HG02981 (cell line): ENCODE measurements at regions not wholly inside any gene's neighbourhood (a gene's known extent, or its start where the extent isn't known, plus 50 kb on each side); places are given as distances from the start of the nearest gene placed in this dataset.
"Not testable (repeated sequence)": the region's sequence is repeated elsewhere in the genome, so short reads cannot be mapped to it uniquely, and the experiment has no call there.

ENCODE experiments used
- ATAC-seq: cut with Tn5 transposase; IDR thresholded peaks from one replicate; pipeline ENCODE4 v1.9.1; 2021; ENCODE audit warnings: mild to moderate bottlenecking, moderate library complexity; ENCODE audit not compliant: unreplicated experiment

DNA sequence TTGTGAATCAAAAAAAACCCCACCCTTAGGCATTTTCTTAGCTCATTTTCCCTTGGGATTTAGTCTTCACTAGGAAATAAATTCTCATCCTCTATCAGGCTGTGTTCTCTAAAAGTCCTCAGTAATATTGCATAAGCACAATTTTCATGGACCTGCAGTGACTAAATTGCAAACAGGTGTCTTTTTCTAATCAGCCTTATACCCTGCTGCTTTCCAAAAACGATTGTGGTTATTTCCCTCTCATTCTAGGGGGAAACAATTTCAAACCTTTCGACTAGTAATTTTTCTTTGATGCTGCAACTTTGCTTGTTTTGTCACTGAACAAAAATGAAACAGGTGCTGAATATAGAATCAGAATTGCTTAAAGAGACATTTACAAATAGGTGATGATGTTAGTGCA lies 549.9 kb downstream of the PDHA2 start:
- no peak for ATAC-seq

DNA sequence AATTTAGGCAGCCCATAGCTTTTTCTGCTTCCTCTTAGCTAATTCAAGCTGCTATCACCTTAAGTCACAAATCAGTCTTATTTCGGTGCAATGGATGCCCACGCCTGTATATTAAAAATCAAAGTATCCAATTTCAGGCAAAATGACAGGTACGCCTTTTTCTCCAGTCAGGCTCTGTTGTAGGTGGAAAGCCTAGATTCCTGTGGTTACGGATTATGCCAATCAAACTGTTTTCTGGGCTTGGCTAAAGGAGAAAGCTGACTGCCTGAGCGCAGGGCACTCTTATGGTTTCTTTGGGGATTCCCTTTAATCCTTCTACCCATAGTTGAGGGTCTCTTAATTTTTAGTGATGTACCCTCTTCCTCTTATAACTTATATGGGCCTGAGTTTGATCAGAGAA lies 550.5 kb downstream of the PDHA2 start:
- no peak for ATAC-seq

DNA sequence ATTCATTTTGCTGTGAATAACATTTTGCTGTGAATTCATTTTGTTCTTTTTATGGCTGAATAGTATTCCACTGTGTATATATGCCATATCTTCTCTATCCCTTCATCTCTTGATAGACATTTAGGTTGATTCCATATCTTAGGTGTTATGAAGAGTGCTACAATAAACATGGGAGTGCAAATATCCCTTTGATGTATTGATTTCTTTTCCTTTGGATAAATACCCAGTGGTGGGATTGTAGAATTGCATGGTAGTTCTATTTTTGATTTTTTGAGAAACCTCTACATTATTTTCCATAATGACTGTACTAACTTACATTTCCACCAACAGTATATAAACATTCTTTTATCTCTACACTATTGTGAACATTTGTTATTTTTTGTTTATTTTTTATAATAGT lies 555.9 kb downstream of the PDHA2 start:
- ATAC-seq, result no peak

DNA sequence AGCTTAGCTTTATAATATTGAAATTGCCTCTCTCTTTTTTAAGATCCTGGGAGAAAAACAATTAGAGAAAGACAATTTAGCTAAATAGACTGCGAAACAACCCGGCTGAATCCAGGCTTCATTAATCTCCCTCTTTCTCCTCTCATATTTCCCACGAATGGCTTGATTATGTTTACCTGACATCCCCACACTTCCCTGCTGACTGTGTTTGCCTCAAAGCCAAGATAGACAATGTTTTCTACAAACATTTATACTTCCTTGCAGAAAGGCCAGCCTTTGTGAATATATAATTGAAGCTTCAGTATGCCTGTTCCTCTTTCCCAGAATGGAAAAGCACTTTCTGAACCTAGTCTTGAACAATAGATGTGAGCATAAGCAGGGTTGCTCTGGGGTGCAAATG lies 566.8 kb downstream of the PDHA2 start:
- ATAC-seq, result no peak

- no peak for ATAC-seq
Observed at GRCh38 chr4:96407225-96407624, 567.3 kb downstream of the PDHA2 start.

GRCh38 chr4:96407738-96408463 lies 568.0 kb downstream of the PDHA2 start:
- ATAC-seq, result no peak

- not testable (repeated sequence) for ATAC-seq
Observed at GRCh38 chr4:96414853-96415252, 575.0 kb downstream of the PDHA2 start.

DNA sequence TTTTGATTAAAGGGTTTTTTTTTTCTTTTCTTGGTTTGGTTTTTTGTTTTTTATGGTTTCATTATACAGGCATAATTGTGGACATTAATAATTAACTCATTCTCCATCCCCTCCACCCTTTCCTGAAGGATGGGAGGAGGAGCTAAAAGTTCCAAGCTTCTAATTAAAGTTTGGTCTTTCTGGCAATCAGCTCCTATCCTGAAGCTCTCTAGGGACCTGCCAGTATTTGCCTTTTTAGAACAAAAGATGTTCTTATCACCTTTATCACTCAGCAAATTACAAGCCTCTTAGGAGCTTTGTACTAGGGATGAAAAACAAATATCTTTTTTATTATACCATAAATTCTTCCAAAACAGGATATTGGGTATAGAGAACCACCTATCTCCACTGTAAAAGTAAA lies 589.8 kb downstream of the PDHA2 start:
- no peak for ATAC-seq

GRCh38 chr4:96431094-96431493 lies 591.2 kb downstream of the PDHA2 start:
- no peak for ATAC-seq

- no peak for ATAC-seq
Observed at GRCh38 chr4:96448315-96448872, 608.5 kb downstream of the PDHA2 start.

- ATAC-seq, result no peak
Observed at GRCh38 chr4:96455045-96455720, 615.3 kb downstream of the PDHA2 start.

GRCh38 chr4:96458031-96458430 lies 618.1 kb downstream of the PDHA2 start:
- ATAC-seq, result not testable (repeated sequence)

DNA sequence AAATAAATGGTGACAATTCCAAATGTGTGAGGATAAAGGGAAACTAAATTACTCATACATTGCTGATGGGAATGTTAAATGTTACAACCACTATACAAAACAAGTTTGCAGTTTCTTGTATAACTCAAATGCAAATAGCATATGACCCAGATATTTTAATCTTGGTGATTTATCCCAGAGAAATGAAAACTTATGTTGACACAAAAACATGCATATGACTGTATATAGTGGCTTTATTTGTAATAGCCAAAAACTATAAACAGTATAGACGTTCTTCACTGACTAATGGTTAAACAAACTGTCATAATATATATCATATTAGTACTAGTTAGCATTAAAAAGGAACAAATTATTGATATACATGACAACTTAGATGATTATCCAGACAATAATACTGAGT lies 619.2 kb downstream of the PDHA2 start:
- no peak for ATAC-seq

DNA sequence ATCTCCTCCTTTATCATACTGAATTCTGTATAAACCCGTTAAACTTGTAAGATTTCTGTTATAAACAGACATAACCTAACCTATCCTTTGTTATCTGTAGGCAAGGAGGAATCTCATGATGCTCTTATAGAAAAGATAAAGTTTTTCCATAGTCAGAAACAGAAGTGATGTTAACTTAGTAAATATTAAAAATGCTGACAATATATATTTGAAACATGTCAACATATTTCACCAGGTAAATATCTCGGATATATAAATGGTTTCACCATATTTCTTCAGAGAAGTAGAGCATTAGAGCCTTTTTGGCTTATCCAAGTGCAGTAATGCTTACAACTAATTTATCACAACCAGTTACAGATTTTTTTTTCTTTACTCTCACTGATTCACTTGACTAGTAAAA lies 625.9 kb downstream of the PDHA2 start:
- no peak for ATAC-seq

GRCh38 chr4:96471956-96472867 lies 632.3 kb downstream of the PDHA2 start:
- ATAC-seq, result no peak

DNA sequence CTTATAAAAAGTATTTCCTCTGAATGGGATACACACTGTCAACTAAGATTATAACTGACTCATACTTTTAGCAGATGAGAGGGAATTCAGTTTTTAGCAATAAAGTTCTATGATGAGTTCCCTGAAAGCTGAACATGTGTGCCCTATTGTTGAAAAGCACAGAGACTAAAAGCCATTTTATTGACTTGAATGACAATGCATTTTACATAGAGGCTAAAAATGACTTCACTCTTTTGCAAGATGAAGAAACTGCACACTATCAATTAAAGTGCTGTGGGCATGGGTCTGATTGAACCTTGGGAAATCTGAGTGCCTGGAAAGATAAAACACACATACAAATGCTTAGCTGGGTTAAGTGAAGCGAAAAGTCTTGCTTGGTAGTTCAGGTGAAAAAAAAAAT lies 633.4 kb downstream of the PDHA2 start:
- no peak for ATAC-seq

GRCh38 chr4:96483308-96484030 lies 643.6 kb downstream of the PDHA2 start:
- ATAC-seq, result no peak

DNA sequence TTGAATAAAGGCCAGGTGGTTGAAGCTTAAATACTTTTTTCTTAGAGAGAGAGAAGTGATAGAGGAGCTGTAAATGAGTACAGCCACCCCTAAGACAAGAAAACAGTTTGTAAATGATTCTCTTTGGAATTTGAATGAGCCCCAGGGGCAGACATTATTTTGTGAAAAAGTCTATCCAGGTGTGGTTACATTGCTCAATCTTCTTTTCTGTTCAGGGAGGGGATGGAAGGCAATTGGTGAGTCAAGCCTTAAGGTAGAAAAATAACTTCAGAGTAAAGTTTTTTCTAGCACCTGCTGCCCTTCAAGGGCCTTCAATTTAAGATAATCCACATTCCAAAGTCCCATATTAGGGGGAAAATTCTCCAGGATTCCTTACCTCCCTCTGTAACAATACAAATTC lies 646.7 kb downstream of the PDHA2 start:
- no peak for ATAC-seq

DNA sequence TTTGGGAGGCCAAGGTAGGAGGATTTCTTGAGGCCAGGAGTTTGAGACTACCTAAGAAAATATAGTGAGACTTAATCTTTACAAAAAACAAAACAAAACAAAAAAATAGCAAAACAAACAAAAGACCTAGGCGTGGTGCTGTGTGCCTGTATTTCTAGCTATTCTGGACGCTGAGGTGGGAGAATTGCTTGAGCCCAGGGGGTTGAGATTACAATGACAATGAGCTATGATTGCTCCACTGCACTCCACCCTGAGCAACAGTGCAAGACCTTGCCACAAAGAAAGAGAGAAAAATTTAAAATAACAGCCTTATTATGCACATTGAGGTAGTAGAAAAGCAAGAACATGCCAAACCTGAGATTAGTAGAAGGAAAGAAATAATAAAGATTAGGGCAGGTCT lies 657.7 kb downstream of the PDHA2 start:
- ATAC-seq, result no peak

GRCh38 chr4:96504386-96504785 lies 664.5 kb downstream of the PDHA2 start:
- ATAC-seq, result no peak
